Endothelial cell of umbilical vein (primary cell): ENCODE measurements at regions not wholly inside any gene's neighbourhood (a gene's known extent, or its start where the extent isn't known, plus 50 kb on each side); places are given as distances from the start of the nearest gene placed in this dataset.

Source experiments
- BruUV-seq: library from RNA; stranded (reverse); fragments of 400-500 nt; replicated peaks from 2 replicates; lab custom pipeline; 2021; lab: Mats Ljungman, UMichigan
- CTCF ChIA-PET: fragments of 300-600, 350-600 bp; sonication (Branson Sonifier 250); formaldehyde crosslinking; loops from one replicate; lab custom pipeline; 2021; ENCODE audit warnings: antibody characterized with exemption, inconsistent platforms; lab: Charles Lee
- POLR2A ChIA-PET: fragments of 300-600, 350-600 bp; sonication (Branson Sonifier 250); formaldehyde crosslinking; loops from one replicate; lab custom pipeline; 2021; ENCODE audit warnings: antibody characterized with exemption, inconsistent platforms; lab: Charles Lee
- DNase-seq: peaks from one replicate; pipeline ENCODE4 v3.0.0-alpha.2; 2011; ENCODE audit warnings: low read depth, low spot score
- FAIRE-seq: peaks from 2 replicates; lab custom pipeline; 2011; peaks lifted over from hg19 to GRCh38; lab: Jason Lieb, UNC
- H2AFZ ChIP-seq: 2 replicates; pipeline ENCODE4 v1.6.0; 2012; ENCODE audit warnings: low read depth, low read length, control low read depth, inconsistent platforms
- H3K27ac ChIP-seq: 2 replicates; pipeline ENCODE4 v1.5.1; 2011; ENCODE audit warnings: low read depth, mild to moderate bottlenecking, control low read depth, low read length, moderate library complexity; ENCODE audit not compliant: insufficient read depth
- H3K27me3 ChIP-seq, 2 experiments: 2 replicates each; pipeline versions ENCODE4 v1.6.0 to v1.6.1; 2011; ENCODE audit warnings: low read length in 2 of 2, mixed read lengths in 1 of 2; ENCODE audit not compliant: control insufficient read depth in 2 of 2, insufficient read depth in 2 of 2
- H3K36me3 ChIP-seq, 2 experiments: 2 replicates in 1 of 2; 3 replicates in 1 of 2; pipeline ENCODE4 v1.5.1; 2011; ENCODE audit warnings: low read length in 2 of 2, mild to moderate bottlenecking in 1 of 2, moderate library complexity in 1 of 2; ENCODE audit not compliant: control insufficient read depth in 2 of 2, insufficient read depth in 2 of 2; ENCODE audit errors: extremely low read depth in 1 of 2
- H3K4me1 ChIP-seq: 3 replicates; pipeline ENCODE4 v1.5.1; 2011; ENCODE audit warnings: mild to moderate bottlenecking, low read length; ENCODE audit not compliant: control insufficient read depth, insufficient read depth; ENCODE audit errors: extremely low read depth
- H3K4me2 ChIP-seq: 2 replicates; pipeline ENCODE4 v1.6.1; 2011; ENCODE audit warnings: low read length, control low read depth, mixed read lengths; ENCODE audit not compliant: insufficient read depth
- H3K4me3 ChIP-seq, 3 experiments: fragments of 200-600 bp in 1 of 3; sonication (generic), shearing (Covaris generic) in 1 of 3; replicated peaks in 1 of 3; 2 replicates each; pipeline ENCODE4 v1.5.1; 2011 to 2016; ENCODE audit warnings: control low read depth in 3 of 3, low read length in 3 of 3, mild to moderate bottlenecking in 2 of 3, inconsistent platforms in 1 of 3, low read depth in 1 of 3, moderate library complexity in 1 of 3; ENCODE audit not compliant: insufficient read depth in 1 of 3
- H3K79me2 ChIP-seq: 2 replicates; pipeline ENCODE4 v1.6.0; 2012; ENCODE audit warnings: low read length, inconsistent platforms; ENCODE audit not compliant: control insufficient read depth, insufficient read depth
- H3K9ac ChIP-seq: replicated peaks from 2 replicates; pipeline ENCODE3; 2011; ENCODE audit warnings: low read length, control low read depth; ENCODE audit not compliant: insufficient read depth; ENCODE audit errors: extremely low read depth
- H3K9me1 ChIP-seq: replicated peaks from 3 replicates; pipeline ENCODE4 v1.6.0; 2011; ENCODE audit warnings: mild to moderate bottlenecking, low read length; ENCODE audit not compliant: control insufficient read depth, insufficient read depth; ENCODE audit errors: extremely low read depth
- H3K9me3 ChIP-seq: replicated peaks from 2 replicates; pipeline ENCODE4 v1.5.1; 2012; ENCODE audit warnings: low read length, inconsistent platforms; ENCODE audit not compliant: control insufficient read depth, insufficient read depth
- H4K20me1 ChIP-seq: replicated peaks from 2 replicates; pipeline ENCODE3; 2011; ENCODE audit warnings: mild to moderate bottlenecking, low read length; ENCODE audit not compliant: control insufficient read depth, insufficient read depth; ENCODE audit errors: extremely low read depth
- EZH2 ChIP-seq: IDR thresholded peaks from 2 replicates; pipeline ENCODE4 v1.6.1; 2012; ENCODE audit warnings: borderline replicate concordance, low read depth, mild to moderate bottlenecking, moderate library complexity, low read length, inconsistent platforms; ENCODE audit not compliant: severe bottlenecking
- FOS ChIP-seq: IDR thresholded peaks from 2 replicates; pipeline ENCODE4 v1.6.1; 2011; ENCODE audit warnings: mild to moderate bottlenecking, low read length, moderate library complexity, borderline replicate concordance; ENCODE audit not compliant: insufficient read depth
- GATA2 ChIP-seq: IDR thresholded peaks from 2 replicates; pipeline ENCODE4 v1.7.0; 2011; ENCODE audit warnings: low read depth, mild to moderate bottlenecking, moderate library complexity, mixed read lengths, low read length; ENCODE audit not compliant: insufficient read length, insufficient read depth
- JUN ChIP-seq: IDR thresholded peaks from 2 replicates; pipeline ENCODE4 v1.6.1; 2011; ENCODE audit warnings: borderline replicate concordance, low read depth; ENCODE audit not compliant: insufficient read length, insufficient read depth
- MAX ChIP-seq: IDR thresholded peaks from 2 replicates; pipeline ENCODE4 v1.6.1; 2011; ENCODE audit not compliant: insufficient read depth, insufficient read length
- MYC ChIP-seq: IDR thresholded peaks from one replicate; pipeline ENCODE4 v1.6.1; 2011; ENCODE audit warnings: mild to moderate bottlenecking, low read depth, low read length
- POLR2A ChIP-seq: IDR thresholded peaks from 2 replicates; pipeline ENCODE4 v1.6.1; 2012; ENCODE audit warnings: low read depth, mild to moderate bottlenecking, control low read depth, low read length
- POLR2AphosphoS5 ChIP-seq: IDR thresholded peaks from 2 replicates; pipeline ENCODE4 v1.6.1; 2012; ENCODE audit warnings: low read depth, mild to moderate bottlenecking, control low read depth, low read length, moderate library complexity; ENCODE audit not compliant: insufficient read depth
- dilution Hi-C: fragments of 300-500 bp; cut with MboI; formaldehyde crosslinking; loops from one replicate; pipeline ENCODE4 v1.15.0; 2019; ENCODE audit warnings: low sequenced_read_pairs; ENCODE audit not compliant: extremely low pct_ligation_motif_present
- intact Hi-C: fragments of 100-400 bp; cut with micrococcal nuclease; formaldehyde crosslinking; loops from one replicate; pipeline ENCODE4 v1.10.0; 2022
- TF ChIP-seq, protein P1 (sequence below), 2 donors: IDR thresholded peaks; 1 replicate in 1 of 2; 2 replicates in 1 of 2; pipeline ENCODE4 v1.5.1; 2011; ENCODE audit warnings: low read length in 2 of 2, mild to moderate bottlenecking in 2 of 2, moderate library complexity in 2 of 2, control low read depth in 1 of 2, inconsistent platforms in 1 of 2, low read depth in 1 of 2; ENCODE audit not compliant: insufficient read depth in 1 of 2; ENCODE audit errors: extremely low read depth in 1 of 2

DNA sequence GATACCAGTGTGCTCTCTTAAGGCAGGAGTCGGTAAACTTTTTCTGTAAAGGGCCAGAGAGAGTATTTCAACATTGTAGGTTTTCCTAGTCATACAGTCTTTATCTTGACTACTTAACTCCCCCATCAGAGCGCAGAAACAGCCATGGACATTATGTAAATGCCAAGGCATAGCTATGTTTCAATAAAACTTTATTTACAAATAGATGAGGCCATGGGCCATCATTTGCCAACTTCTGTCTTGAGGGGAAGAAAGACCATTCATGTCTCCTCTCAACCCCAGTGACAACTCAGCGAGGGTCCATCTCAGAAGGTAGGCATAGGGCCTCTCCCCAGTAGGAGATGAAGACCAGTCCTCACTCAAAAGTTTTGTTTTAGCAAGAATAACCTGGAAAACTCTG lies 301.3 kb downstream of the FBXW7 start:
- Histone ChIP-seq H3K27ac (no peak overlapping the region), H3K27me3 (no peaks in the 10 kb centered on the region), H4K20me1 (no peaks in the 10 kb centered on the region), H2AFZ (no peak overlapping the region), H3K4me1 (no peaks in the 10 kb centered on the region), H3K36me3 (no peaks in the 10 kb centered on the region), H3K9me3 (no peaks in the 10 kb centered on the region), H3K79me2 (no peaks in the 10 kb centered on the region), H3K9ac (no peak overlapping the region), H3K9me1 (no peaks in the 10 kb centered on the region), H3K4me3 (no peak overlapping the region), H3K4me2 (no peak overlapping the region)
- dilution Hi-C loops: no loop called here
- ChIA-PET CTCF (no interaction called here), POLR2A (no interaction called here)
- DNase-seq (no peak), FAIRE-seq (no peak)
- TF ChIP-seq GATA2 (no peak), EZH2 (no peak), JUN (no peak)
- TF ChIP-seq, protein P1, sequence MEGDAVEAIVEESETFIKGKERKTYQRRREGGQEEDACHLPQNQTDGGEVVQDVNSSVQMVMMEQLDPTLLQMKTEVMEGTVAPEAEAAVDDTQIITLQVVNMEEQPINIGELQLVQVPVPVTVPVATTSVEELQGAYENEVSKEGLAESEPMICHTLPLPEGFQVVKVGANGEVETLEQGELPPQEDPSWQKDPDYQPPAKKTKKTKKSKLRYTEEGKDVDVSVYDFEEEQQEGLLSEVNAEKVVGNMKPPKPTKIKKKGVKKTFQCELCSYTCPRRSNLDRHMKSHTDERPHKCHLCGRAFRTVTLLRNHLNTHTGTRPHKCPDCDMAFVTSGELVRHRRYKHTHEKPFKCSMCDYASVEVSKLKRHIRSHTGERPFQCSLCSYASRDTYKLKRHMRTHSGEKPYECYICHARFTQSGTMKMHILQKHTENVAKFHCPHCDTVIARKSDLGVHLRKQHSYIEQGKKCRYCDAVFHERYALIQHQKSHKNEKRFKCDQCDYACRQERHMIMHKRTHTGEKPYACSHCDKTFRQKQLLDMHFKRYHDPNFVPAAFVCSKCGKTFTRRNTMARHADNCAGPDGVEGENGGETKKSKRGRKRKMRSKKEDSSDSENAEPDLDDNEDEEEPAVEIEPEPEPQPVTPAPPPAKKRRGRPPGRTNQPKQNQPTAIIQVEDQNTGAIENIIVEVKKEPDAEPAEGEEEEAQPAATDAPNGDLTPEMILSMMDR (IDR thresholded peaks at IDR 0.05; ENCODE audit: extremely low read depth in 1 of 2, insufficient read depth in 1 of 2, low read depth in 1 of 2, low read length in 2 of 2): no peak
- BruUV-seq: no TSS peak
- intact Hi-C loops: no loop called here

GRCh38 chr4:152232271-152232670 lies 303.6 kb downstream of the FBXW7 start:
- no peaks in the 10 kb centered on the region for H3K27me3 ChIP-seq
- POLR2A ChIA-PET: no interaction called here
- TF ChIP-seq POLR2A (no peak), EZH2 (no peak), GATA2 (no peak), JUN (no peak), POLR2AphosphoS5 (no peak), FOS (no peak), MYC (no peak), MAX (no peak)
- TF ChIP-seq, protein P1 (IDR thresholded peaks at IDR 0.05; ENCODE audit: extremely low read depth in 1 of 2, insufficient read depth in 1 of 2, low read depth in 1 of 2, low read length in 2 of 2): no peak
- intact Hi-C loops: no loop called here
- CTCF ChIA-PET: interaction anchor here (1.0 kb wide), 1 partner anchor 45 kb away, joined by 3 read pairs; no protein-coding TSS in a partner anchor
- dilution Hi-C loops: no loop called here
- no peak overlapping the region for H2AFZ ChIP-seq
- H3K27ac ChIP-seq: no peak overlapping the region
- no TSS peak for BruUV-seq
- no peak for DNase-seq
- no peak overlapping the region for H3K9ac ChIP-seq
- FAIRE-seq: peak; percentile 42
- H3K9me1 ChIP-seq: no peaks in the 10 kb centered on the region
- no peaks in the 10 kb centered on the region for H3K9me3 ChIP-seq
- H3K4me1 ChIP-seq: no peaks in the 10 kb centered on the region
- H3K79me2 ChIP-seq: no peaks in the 10 kb centered on the region
- H4K20me1 ChIP-seq: no peaks in the 10 kb centered on the region
- H3K4me3 ChIP-seq: no peak overlapping the region
- no peak overlapping the region for H3K4me2 ChIP-seq
- H3K36me3 ChIP-seq: no peaks in the 10 kb centered on the region
